ENCODE measurements at regions not wholly inside any gene's neighbourhood (a gene's known extent, or its start where the extent isn't known, plus 50 kb on each side); places are given as distances from the start of the nearest gene placed in this dataset.
"Not testable (repeated sequence)": the region's sequence is repeated elsewhere in the genome, so short reads cannot be mapped to it uniquely, and the experiment has no call there.

GRCh38 chr11:16577490-16577889 lies 161.0 kb upstream of the C11orf58 start:
- CTCF ChIA-PET, result no interaction called here

GRCh38 chr11:16574889-16575288 lies 163.6 kb upstream of the C11orf58 start:
- CTCF ChIA-PET; POLR2A ChIA-PET (ENCODE audit: low non-redundant PET); DNase-seq (ENCODE audit: low spot score); H3K27ac ChIP-seq: not testable (repeated sequence)

More at GRCh38 chr11:16577490-16577889, 161.0 kb upstream of the C11orf58 start:
- POLR2A ChIA-PET (ENCODE audit: low non-redundant PET), result no interaction called here
- no peak overlapping the region for H3K27ac ChIP-seq
- DNase-seq (ENCODE audit: low spot score), result no peak
- TF ChIP-seq CTCF (conservative IDR thresholded peaks at IDR 0.05; ENCODE audit: low read depth), result no peak

- POLR2A ChIA-PET (ENCODE audit: low non-redundant PET), result no interaction called here
- no peak for DNase-seq (ENCODE audit: low spot score)
- no peak for TF ChIP-seq CTCF (conservative IDR thresholded peaks at IDR 0.05; ENCODE audit: low read depth)
- CTCF ChIA-PET, result interaction anchor here (0.6 kb wide), 1 partner anchor 53 kb away, joined by 3 read pairs; no protein-coding TSS in a partner anchor
- no peak overlapping the region for H3K27ac ChIP-seq
Observed at GRCh38 chr11:16572945-16573344, 165.5 kb upstream of the C11orf58 start.

- DNase-seq (ENCODE audit: low spot score), result no peak
- POLR2A ChIA-PET (ENCODE audit: low non-redundant PET), result no interaction called here
- no peak for TF ChIP-seq CTCF (conservative IDR thresholded peaks at IDR 0.05; ENCODE audit: low read depth)
- CTCF ChIA-PET, result no interaction called here
- no peak overlapping the region for H3K27ac ChIP-seq
Observed at GRCh38 chr11:16561150-16561549, 177.3 kb upstream of the C11orf58 start.

GRCh38 chr11:16558494-16558893 lies 180.0 kb upstream of the C11orf58 start:
- ChIA-PET POLR2A (ENCODE audit: low non-redundant PET) (no interaction called here), CTCF (no interaction called here)
- no peak for TF ChIP-seq CTCF (conservative IDR thresholded peaks at IDR 0.05; ENCODE audit: low read depth)
- H3K27ac ChIP-seq, result no peak overlapping the region
- DNase-seq (ENCODE audit: low spot score), result no peak

- ChIA-PET POLR2A (ENCODE audit: low non-redundant PET) (no interaction called here), CTCF (no interaction called here)
- TF ChIP-seq CTCF (conservative IDR thresholded peaks at IDR 0.05; ENCODE audit: low read depth), result no peak
- DNase-seq (ENCODE audit: low spot score), result no peak
- no peak overlapping the region for H3K27ac ChIP-seq
Observed at GRCh38 chr11:16555956-16556355, 182.5 kb upstream of the C11orf58 start.

- POLR2A ChIA-PET (ENCODE audit: low non-redundant PET), result no interaction called here
- H3K27ac ChIP-seq, result no peak overlapping the region
- DNase-seq (ENCODE audit: low spot score), result no peak
- CTCF ChIA-PET, result no interaction called here
- TF ChIP-seq CTCF (conservative IDR thresholded peaks at IDR 0.05; ENCODE audit: low read depth), result no peak
Observed at GRCh38 chr11:16554361-16554760, 184.1 kb upstream of the C11orf58 start.

Data from RWPE1 (cell line).